Activated naive CD8-positive, alpha-beta T cell (primary cell): ENCODE measurements at regions not wholly inside any gene's neighbourhood (a gene's known extent, or its start where the extent isn't known, plus 50 kb on each side); places are given as distances from the start of the nearest gene placed in this dataset.

Experiments
- H3K27ac Mint-ChIP-seq: one replicate; pipeline ENCODE4 v1.8.0; 2021; ENCODE audit warnings: mixed read lengths
- H3K27me3 Mint-ChIP-seq: one replicate; pipeline ENCODE4 v1.8.0; 2021; ENCODE audit warnings: mixed read lengths
- H3K36me3 Mint-ChIP-seq: one replicate; pipeline ENCODE4 v1.8.0; 2021; ENCODE audit warnings: mixed read lengths
- H3K4me1 Mint-ChIP-seq: one replicate; pipeline ENCODE4 v1.8.0; 2021; ENCODE audit warnings: low read depth, mixed read lengths
- H3K4me3 Mint-ChIP-seq: one replicate; pipeline ENCODE4 v1.8.0; 2021; ENCODE audit warnings: mild to moderate bottlenecking, mixed read lengths
- H3K9me3 Mint-ChIP-seq: one replicate; pipeline ENCODE4 v1.8.0; 2021; ENCODE audit warnings: low read depth, mixed read lengths

DNA sequence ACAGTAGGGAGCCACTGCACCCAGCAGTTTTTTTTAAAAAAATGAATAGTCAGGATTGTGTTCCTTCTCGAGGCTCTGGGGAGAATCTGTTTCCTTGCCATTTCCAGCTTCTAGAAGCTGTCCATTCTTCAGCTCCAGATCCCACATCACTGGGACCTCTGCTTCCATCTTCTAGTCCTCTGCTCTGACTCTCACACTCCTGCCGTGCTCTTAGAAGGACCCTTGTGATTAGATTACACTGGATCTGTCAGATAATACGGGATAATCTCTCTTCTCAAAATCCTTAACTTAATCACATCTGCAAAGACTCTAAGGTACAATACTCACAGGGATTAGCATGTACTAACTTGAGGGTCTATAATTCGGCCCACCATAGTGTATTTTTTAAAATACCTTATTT is 158.9 kb upstream of the SP4 start:
- Mint-ChIP-seq H3K4me3 (no peak overlapping the region), H3K9me3 (no peaks in the 10 kb centered on the region), H3K27me3 (no peaks in the 10 kb centered on the region), H3K4me1 (no peaks in the 10 kb centered on the region), H3K27ac (no peak overlapping the region), H3K36me3 (no peaks in the 10 kb centered on the region)

DNA sequence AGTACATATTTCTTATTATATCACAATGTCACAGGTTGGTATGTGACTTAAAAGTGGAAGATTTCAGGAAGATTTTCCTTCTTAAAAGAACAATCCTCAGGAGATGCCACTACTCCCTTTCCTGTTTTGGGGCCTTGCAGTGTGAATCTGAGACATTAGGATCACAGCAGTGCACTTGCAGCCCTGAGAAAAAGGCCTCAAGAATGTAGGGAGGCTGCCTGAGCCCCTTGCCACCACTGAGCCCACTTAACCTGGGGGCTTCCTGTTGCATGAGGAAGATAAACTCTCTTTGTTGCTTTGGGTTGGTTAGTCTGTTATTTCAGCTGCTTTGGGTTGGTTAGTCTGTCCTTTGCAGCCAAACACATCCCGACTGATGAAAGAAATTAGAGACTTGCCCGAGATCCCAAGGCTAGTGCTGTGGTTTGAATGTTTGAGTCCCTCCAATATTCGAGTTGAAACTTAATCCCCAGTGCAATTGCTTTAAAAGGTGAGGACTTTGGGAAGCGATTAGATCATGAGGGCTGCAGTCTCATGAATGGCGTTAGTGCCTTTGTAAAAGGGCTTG is 151.3 kb upstream of the SP4 start:
- H3K4me3 Mint-ChIP-seq, result no peak overlapping the region
- no peaks in the 10 kb centered on the region for H3K9me3 Mint-ChIP-seq
- H3K27ac Mint-ChIP-seq, result no peak overlapping the region
- no peaks in the 10 kb centered on the region for H3K4me1 Mint-ChIP-seq
- H3K36me3 Mint-ChIP-seq, result no peaks in the 10 kb centered on the region
- H3K27me3 Mint-ChIP-seq, result no peaks in the 10 kb centered on the region

DNA sequence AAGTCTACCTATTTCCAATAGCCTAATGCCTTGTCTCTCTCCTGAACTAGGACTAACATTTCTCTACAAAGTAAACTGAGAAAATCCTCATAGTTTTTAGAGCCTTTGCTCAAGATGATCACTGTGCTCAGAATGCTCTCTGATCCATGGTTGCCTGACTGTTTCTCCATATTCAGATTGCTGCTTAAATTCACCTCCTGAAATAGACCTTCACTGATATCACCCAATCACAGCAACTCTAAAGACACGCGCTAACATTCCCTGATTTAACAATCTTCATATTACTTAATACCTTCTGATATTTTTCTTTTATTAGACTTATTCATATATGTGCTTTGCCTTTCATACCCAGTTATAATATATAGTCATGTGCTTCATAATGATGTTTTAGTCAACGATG is 148.9 kb upstream of the SP4 start:
- Mint-ChIP-seq H3K27me3 (no peaks in the 10 kb centered on the region), H3K4me1 (no peaks in the 10 kb centered on the region), H3K36me3 (no peaks in the 10 kb centered on the region), H3K9me3 (no peaks in the 10 kb centered on the region), H3K27ac (no peak overlapping the region), H3K4me3 (no peak overlapping the region)

DNA sequence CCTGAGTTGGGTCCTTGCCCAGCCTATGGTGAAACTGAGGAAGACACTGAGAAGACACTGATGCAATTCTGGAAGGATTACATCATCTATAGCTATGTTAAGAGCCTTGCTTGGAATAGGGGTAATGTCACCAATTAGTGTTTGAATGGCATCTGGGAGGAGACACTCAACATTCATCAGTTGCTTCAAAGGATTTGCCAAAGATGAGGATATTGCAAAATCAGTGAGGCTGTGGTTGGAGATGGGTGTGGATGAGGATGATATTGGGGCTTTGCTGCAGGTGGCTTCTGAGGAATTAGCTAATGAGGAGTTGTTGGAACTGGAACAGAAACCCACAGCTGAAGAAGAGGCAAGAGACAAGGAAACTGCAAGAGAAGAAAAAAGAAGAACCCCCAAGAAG is 146.7 kb upstream of the SP4 start:
- Mint-ChIP-seq H3K36me3 (no peaks in the 10 kb centered on the region), H3K9me3 (no peaks in the 10 kb centered on the region), H3K4me1 (no peaks in the 10 kb centered on the region), H3K27me3 (no peaks in the 10 kb centered on the region), H3K4me3 (no peak overlapping the region), H3K27ac (no peak overlapping the region)

DNA sequence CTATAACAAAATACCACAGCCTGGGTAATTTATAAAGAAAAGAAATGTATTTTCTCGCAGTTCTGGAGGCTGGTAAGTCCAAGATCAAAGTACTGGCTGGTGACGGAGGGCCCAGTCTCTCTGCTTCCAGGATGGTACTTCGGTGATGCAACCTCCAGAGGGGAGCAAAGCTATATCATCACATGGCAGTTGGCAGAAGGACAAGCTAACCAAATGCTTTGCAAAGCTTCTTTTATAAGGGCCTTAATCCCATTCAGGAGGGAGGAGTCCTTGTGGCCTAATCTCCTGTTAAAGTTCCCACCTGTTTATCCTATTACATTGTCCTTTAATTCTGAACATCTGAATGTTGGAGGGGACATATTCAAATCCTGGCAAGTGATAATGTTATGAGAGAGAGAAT is 134.1 kb upstream of the SP4 start:
- Mint-ChIP-seq H3K36me3 (no peaks in the 10 kb centered on the region), H3K27me3 (no peaks in the 10 kb centered on the region), H3K9me3 (no peaks in the 10 kb centered on the region), H3K4me1 (no peaks in the 10 kb centered on the region), H3K4me3 (no peak overlapping the region), H3K27ac (no peak overlapping the region)

DNA sequence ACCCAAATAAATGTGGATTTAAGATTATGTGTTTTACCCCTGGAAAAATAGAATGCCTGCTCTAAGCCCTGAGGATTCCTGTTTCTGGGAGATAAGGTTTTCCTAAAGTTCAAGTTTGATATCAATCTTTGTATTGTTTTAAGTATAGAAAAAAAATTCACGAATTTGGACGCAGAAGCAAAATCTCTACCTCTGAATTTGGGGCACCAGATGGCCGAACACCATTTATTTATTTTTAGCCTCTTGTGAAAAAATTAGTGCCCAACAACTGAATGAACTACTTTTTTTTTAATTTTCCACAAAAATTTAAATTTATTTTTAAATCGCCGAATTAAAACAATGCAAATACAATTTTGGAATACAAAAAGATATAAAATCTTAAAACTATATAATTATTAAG is 128.1 kb upstream of the SP4 start:
- Mint-ChIP-seq H3K27ac (no peak overlapping the region), H3K9me3 (no peaks in the 10 kb centered on the region), H3K4me1 (no peaks in the 10 kb centered on the region), H3K36me3 (no peaks in the 10 kb centered on the region), H3K27me3 (no peaks in the 10 kb centered on the region), H3K4me3 (no peak overlapping the region)

DNA sequence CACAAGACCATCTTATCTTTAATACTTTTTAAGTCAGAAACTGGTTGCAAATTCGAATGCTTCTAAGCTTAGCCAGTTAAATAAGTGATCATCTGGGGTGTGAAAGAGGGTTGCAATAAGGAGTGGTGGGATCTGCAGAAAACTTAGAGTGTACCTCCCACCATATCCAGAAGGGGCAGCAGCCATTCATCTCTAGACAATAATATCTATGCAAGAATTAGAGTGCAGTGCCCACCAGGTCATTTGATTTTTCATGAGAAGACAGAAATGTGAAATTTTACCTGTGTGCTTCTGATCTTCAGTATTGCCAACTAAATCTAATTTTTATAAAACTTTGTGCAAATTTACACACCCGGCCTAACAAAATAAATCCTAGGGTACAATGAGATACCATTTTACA is 127.2 kb upstream of the SP4 start:
- Mint-ChIP-seq H3K27me3 (no peaks in the 10 kb centered on the region), H3K27ac (no peak overlapping the region), H3K9me3 (no peaks in the 10 kb centered on the region), H3K4me1 (peaks cover 7% of the 10 kb centered on the region), H3K36me3 (no peaks in the 10 kb centered on the region), H3K4me3 (no peak overlapping the region)

DNA sequence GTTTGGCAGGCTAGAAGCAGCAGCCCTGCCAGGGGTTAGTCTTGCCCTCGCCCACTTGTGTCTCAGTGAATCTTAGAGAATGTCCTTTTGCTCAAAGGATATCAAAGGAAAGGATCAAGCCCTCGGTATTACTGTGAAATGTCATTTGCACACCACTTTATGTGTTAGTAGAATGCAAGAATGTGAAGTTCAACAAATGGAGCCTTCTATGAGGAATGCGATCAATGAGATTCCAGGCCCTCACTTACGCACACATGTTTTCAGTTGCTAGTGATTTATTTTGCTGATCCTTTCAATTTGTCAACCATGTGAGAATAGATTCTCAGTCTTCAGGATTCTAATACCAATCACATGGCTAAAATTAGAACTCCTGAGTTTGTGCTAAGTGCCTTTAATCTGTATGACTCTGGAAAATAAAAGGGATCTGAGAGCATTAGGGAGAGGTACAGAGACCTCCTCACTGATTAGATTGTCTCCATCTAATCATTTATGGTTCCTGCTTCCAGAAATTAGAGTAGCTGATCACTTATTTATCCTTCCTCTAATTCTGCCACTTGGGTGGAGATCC is 123.0 kb upstream of the SP4 start:
- no peak overlapping the region for H3K4me3 Mint-ChIP-seq
- H3K4me1 Mint-ChIP-seq, result peaks cover 15% of the 10 kb centered on the region
- peaks cover 5% of the 10 kb centered on the region for H3K9me3 Mint-ChIP-seq
- H3K36me3 Mint-ChIP-seq, result peaks cover 4% of the 10 kb centered on the region
- no peaks in the 10 kb centered on the region for H3K27me3 Mint-ChIP-seq
- peak overlapping the region; percentile 42 for H3K27ac Mint-ChIP-seq

DNA sequence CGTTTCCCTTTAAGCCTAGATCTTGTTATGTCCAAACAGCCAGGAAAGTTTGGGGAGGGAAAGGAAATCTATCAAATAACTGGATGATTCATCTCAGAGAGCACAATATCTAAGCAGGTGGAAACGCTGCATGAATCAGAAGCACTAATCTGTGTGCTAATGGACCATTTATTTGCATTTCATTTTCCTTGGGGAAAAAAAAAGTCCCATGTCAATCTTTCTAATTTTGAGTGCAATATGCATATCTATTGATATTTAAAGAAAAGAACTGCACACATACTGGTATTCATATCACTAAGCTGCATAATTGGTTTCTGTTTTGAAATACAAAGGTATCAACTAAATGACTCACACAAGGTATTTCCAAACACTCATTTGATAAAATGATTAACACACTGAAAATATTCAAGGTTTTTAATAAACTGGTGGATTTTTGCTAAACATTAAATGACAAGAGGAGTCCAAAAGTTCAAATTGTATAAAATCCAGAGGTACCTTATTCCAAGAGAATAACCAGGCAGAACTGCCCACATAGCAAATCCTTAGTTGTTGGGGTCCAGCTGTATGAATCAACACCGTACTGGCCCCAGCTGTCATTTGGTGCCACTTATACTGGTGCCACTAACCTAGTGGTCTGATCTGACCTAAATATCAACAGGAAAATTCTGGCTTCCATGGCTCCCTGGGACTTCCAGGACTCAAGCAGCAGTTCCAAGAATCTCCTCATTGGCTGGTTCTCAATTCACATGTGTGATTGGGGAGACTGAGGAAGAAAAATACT is 122.2 kb upstream of the SP4 start:
- Mint-ChIP-seq H3K27ac (peak overlapping the region; percentile 58), H3K4me1 (peaks cover 15% of the 10 kb centered on the region), H3K9me3 (peaks cover 5% of the 10 kb centered on the region), H3K36me3 (peaks cover 4% of the 10 kb centered on the region), H3K4me3 (no peak overlapping the region), H3K27me3 (no peaks in the 10 kb centered on the region)

DNA sequence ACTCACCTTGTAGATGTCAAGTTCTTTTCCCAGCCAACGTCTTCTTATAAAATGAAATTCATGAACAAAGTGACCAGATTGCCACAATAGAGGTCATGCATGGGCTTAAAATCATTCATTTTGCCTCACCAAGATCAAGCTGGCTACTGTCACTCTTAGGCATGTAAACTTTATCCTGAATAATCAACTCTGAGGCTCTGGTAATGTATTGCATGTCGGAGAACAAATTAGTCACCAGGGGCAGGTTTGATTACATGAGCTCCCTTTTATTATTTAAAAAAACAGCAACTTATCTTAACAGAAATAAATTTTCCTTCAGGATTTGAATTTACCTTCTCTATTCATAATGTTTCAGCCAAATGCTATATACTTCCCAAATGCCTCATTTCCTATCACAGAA is 112.9 kb upstream of the SP4 start:
- H3K4me3 Mint-ChIP-seq, result no peak overlapping the region
- H3K27ac Mint-ChIP-seq, result no peak overlapping the region
- peaks cover 9% of the 10 kb centered on the region for H3K36me3 Mint-ChIP-seq
- no peaks in the 10 kb centered on the region for H3K27me3 Mint-ChIP-seq
- peaks cover 4% of the 10 kb centered on the region for H3K4me1 Mint-ChIP-seq
- H3K9me3 Mint-ChIP-seq, result peaks cover 14% of the 10 kb centered on the region

DNA sequence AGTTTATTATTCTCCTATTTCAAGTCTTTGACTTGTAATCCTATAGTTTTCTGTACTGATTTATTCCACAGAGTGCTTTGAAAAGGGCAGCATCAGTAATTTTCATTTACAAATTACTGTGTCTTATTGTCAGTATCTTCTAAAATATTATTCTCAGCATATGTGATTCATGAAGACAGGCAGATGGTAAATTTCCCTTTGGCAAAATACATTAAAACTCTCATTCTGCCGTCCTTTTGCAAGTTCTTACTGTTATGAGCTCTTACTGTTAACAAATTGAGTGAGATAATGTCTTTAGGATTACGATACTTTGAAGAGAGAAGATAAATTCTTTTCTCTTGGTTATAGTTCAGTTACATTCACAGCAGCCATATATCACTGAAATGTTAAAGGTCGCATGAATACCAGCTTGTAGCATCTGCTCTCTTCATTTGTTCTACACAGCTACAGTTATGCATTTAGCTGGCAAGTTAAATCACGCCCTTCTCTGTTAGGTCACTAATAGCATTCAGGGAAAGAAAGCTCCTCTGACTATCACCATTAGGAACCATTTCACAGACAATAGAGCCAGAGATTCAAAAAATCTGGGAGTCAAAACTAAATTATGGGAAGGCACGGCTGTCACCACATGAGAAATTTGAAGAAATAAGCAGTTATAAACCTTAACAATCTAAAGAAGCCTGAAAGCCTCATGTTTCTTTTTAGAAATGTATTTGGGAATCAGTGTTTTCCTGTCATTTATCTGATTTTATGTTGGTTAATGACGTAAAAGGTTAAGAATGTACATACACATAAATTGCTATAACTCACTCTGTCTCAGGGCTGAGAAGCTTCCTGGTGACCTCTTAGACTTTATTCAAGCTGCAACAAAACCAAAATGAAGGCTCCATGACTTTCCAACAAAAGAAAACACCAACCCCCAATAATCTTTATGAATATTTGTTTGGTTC is 109.6 kb upstream of the SP4 start:
- Mint-ChIP-seq H3K4me1 (peaks cover 4% of the 10 kb centered on the region), H3K4me3 (no peak overlapping the region), H3K9me3 (no peaks in the 10 kb centered on the region), H3K27ac (no peak overlapping the region), H3K36me3 (no peaks in the 10 kb centered on the region), H3K27me3 (no peaks in the 10 kb centered on the region)

DNA sequence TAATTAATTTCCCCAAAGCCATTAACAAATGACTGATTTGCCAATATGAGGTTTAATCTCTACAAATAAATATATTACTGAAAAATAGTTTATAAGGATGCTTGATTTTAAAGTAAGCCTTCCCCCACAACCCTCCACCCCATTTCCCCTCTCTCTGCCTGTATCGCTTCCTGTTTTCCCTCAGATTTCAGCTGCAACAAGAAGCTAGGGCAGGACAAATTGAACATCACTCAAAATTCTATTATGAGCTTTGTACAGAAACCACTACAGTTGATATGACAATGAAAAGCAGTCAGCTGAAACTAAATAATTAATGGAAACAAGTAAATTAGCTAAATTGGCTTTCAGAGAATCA is 109.0 kb upstream of the SP4 start:
- Mint-ChIP-seq H3K9me3 (no peaks in the 10 kb centered on the region), H3K27me3 (no peaks in the 10 kb centered on the region), H3K4me3 (no peak overlapping the region), H3K27ac (no peak overlapping the region), H3K4me1 (peaks cover 4% of the 10 kb centered on the region), H3K36me3 (no peaks in the 10 kb centered on the region)

DNA sequence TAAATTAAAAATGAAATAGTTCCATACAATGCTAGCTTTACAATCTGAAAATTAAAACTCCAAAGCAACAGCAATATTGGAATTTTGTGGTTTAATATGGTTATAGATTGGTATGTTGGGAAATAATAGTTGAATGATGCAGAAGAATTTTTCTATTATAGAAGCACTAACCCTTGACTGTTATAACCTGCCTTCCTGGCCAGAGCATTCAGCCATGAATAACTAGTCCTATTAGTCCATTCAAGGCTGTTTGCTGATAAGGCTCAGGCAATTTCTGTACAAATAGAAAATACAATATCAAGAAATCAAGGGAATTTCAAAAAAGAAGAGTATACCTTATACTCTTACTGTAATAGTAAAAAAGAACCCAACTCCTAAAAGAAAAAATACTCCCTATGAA is 101.6 kb upstream of the SP4 start:
- H3K27me3 Mint-ChIP-seq, result no peaks in the 10 kb centered on the region

DNA sequence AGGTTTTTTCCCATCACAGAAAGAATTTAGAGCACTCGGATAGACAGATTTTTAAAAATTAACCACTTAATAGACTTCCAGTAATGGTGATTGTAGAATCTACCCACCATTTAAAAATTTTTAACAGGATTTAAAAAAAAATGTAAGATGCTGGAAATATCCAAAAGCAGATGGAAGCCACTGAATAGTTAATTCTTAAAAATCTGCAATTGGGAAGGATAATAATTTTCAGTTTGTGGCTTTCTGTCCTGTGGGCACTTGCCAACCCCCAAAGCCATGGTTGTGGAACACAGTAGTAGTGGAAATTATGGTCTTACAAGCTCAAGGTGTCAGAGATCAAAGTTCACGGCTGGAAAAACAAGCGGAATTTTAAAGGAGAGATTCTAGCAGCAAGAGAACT is 101.0 kb upstream of the SP4 start:
- Mint-ChIP-seq H3K4me3 (no peak overlapping the region), H3K27me3 (no peaks in the 10 kb centered on the region), H3K9me3 (no peaks in the 10 kb centered on the region), H3K4me1 (no peaks in the 10 kb centered on the region), H3K27ac (no peak overlapping the region), H3K36me3 (no peaks in the 10 kb centered on the region)

More for the DNA sequence above, 101.6 kb upstream of the SP4 start:
- H3K36me3 Mint-ChIP-seq, result no peaks in the 10 kb centered on the region
- no peak overlapping the region for H3K4me3 Mint-ChIP-seq
- no peaks in the 10 kb centered on the region for H3K9me3 Mint-ChIP-seq
- H3K27ac Mint-ChIP-seq, result no peak overlapping the region
- H3K4me1 Mint-ChIP-seq, result no peaks in the 10 kb centered on the region
